KMS-11 (cell line): ENCODE measurements at regions not wholly inside any gene's neighbourhood (a gene's known extent, or its start where the extent isn't known, plus 50 kb on each side); places are given as distances from the start of the nearest gene placed in this dataset.

Source experiments
- H2AFZ ChIP-seq: fragments of 200-600 bp; sonication (generic); 2 replicates; pipeline ENCODE4 v1.6.1; 2016; ENCODE audit warnings: antibody characterized with exemption, mixed run types, low read depth
- H3K27ac ChIP-seq: fragments of 200-600 bp; sonication (generic); 2 replicates; pipeline ENCODE4 v1.6.1; 2016; ENCODE audit warnings: mild to moderate bottlenecking, mixed run types
- H3K27me3 ChIP-seq: fragments of 200-600 bp; sonication (generic); 2 replicates; pipeline ENCODE4 v1.6.1; 2017; ENCODE audit warnings: mild to moderate bottlenecking, low read depth, mixed run types, moderate library complexity; ENCODE audit not compliant: insufficient read depth
- H3K36me3 ChIP-seq: fragments of 200-600 bp; sonication (generic); 2 replicates; pipeline ENCODE4 v1.6.1; 2017; ENCODE audit warnings: mild to moderate bottlenecking, mixed run types; ENCODE audit not compliant: insufficient read depth
- H3K4me1 ChIP-seq: fragments of 200-600 bp; sonication (generic); 2 replicates; pipeline ENCODE4 v1.6.1; 2016; ENCODE audit warnings: mild to moderate bottlenecking, low read depth, mixed run types; ENCODE audit not compliant: poor library complexity, severe bottlenecking
- H3K4me2 ChIP-seq: fragments of 200-600 bp; sonication (generic); 2 replicates; pipeline ENCODE4 v1.7.0; 2016; ENCODE audit warnings: mild to moderate bottlenecking, mixed run types
- H3K4me3 ChIP-seq: fragments of 200-600 bp; sonication (generic); IDR thresholded peaks from 2 replicates; pipeline ENCODE4 v1.6.1; 2017; ENCODE audit warnings: low read depth, low read length, mixed read lengths; ENCODE audit not compliant: insufficient read depth
- H3K79me2 ChIP-seq: fragments of 200-600 bp; sonication (generic); 2 replicates; pipeline ENCODE4 v1.6.1; 2016; ENCODE audit warnings: low read depth, mixed run types; ENCODE audit not compliant: insufficient read depth
- H3K9ac ChIP-seq: fragments of 200-600 bp; sonication (generic); 2 replicates; pipeline ENCODE4 v1.6.1; 2016; ENCODE audit warnings: mild to moderate bottlenecking, mixed run types
- H4K20me1 ChIP-seq: fragments of 200-600 bp; sonication (generic); 2 replicates; pipeline ENCODE4 v1.6.1; 2016; ENCODE audit warnings: mild to moderate bottlenecking, mixed run types; ENCODE audit not compliant: insufficient read depth
- TF ChIP-seq, protein P1 (sequence below): fragments of 200-600 bp; sonication (generic); conservative IDR thresholded peaks from 2 replicates; pipeline ENCODE4 v1.6.1; 2017; ENCODE audit warnings: low read depth, mild to moderate bottlenecking, antibody characterized with exemption, low read length, moderate library complexity, mixed read lengths

DNA sequence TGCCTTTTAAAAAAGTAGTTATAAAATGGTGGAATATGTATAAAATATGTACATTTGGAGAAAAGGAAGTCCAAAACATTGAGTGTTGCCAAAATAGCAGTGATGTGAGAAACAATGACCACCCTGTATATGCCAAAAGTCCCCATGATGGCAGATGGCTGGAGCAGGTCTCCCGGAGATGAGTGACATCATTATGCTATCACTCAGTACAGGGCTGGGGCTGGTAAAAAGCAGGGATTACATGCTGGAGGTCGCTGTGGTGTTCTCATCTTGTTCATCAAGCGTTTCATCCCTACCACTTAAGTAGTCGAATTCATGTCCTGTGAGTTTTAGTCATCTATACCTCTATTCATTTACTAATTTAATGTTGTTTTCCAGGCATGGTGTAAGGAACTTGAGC is 315.3 kb upstream of the SLC35B3 start:
- Histone ChIP-seq H2AFZ (no peak overlapping the region), H3K4me2 (no peak overlapping the region), H3K36me3 (no peaks in the 10 kb centered on the region), H3K79me2 (no peaks in the 10 kb centered on the region), H3K9ac (no peak overlapping the region), H3K27me3 (no peaks in the 10 kb centered on the region), H4K20me1 (no peaks in the 10 kb centered on the region), H3K4me3 (no peak overlapping the region), H3K4me1 (no peaks in the 10 kb centered on the region), H3K27ac (no peak overlapping the region)
- TF ChIP-seq, protein P1, sequence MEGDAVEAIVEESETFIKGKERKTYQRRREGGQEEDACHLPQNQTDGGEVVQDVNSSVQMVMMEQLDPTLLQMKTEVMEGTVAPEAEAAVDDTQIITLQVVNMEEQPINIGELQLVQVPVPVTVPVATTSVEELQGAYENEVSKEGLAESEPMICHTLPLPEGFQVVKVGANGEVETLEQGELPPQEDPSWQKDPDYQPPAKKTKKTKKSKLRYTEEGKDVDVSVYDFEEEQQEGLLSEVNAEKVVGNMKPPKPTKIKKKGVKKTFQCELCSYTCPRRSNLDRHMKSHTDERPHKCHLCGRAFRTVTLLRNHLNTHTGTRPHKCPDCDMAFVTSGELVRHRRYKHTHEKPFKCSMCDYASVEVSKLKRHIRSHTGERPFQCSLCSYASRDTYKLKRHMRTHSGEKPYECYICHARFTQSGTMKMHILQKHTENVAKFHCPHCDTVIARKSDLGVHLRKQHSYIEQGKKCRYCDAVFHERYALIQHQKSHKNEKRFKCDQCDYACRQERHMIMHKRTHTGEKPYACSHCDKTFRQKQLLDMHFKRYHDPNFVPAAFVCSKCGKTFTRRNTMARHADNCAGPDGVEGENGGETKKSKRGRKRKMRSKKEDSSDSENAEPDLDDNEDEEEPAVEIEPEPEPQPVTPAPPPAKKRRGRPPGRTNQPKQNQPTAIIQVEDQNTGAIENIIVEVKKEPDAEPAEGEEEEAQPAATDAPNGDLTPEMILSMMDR = no peak

GRCh38 chr6:8749465-8749864 is 314.1 kb upstream of the SLC35B3 start:
- Histone ChIP-seq H3K27ac (no peak overlapping the region), H3K36me3 (no peaks in the 10 kb centered on the region), H3K79me2 (no peaks in the 10 kb centered on the region), H3K27me3 (no peaks in the 10 kb centered on the region), H2AFZ (no peak overlapping the region), H3K9ac (no peak overlapping the region), H3K4me2 (no peak overlapping the region), H3K4me1 (no peaks in the 10 kb centered on the region), H4K20me1 (no peaks in the 10 kb centered on the region), H3K4me3 (no peak overlapping the region)
- TF ChIP-seq, protein P1 = no peak

DNA sequence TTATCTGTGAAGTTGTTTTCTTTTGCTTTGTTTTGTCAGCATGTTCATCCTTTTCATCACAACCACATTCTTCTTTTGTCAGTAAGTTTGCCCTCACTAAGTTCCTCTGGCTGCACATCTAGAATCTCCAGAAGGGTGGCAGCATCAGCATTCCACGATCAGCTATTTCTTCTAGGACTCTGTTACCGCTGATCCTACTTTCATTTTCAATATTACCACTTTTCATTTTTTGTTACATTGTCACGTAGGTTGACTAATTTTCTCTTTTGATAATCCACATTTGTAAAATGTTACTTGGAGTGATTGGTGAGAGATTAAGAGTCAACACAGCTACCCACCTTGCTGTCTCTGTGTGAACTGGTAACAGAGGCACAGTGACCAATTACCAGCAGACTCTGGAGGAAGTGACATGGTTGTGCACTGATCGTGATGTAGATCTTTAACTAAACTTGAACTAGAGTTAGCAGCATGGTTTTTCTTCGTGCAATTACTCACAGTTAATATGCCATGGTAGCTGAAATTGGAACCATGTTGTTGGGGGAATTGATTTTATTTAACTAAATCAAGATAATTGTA is 307.9 kb upstream of the SLC35B3 start:
- Histone ChIP-seq H3K79me2 (no peaks in the 10 kb centered on the region), H3K4me2 (peak overlapping the region; percentile 66)

GRCh38 chr6:8739454-8739853 is 304.1 kb upstream of the SLC35B3 start:
- no peaks in the 10 kb centered on the region for H4K20me1 ChIP-seq
- no peak overlapping the region for H3K4me3 ChIP-seq
- H3K36me3 ChIP-seq = no peaks in the 10 kb centered on the region
- H3K27ac ChIP-seq = no peak overlapping the region
- H2AFZ ChIP-seq = no peak overlapping the region
- no peak overlapping the region for H3K4me2 ChIP-seq
- H3K79me2 ChIP-seq = no peaks in the 10 kb centered on the region
- peaks cover 14% of the 10 kb centered on the region for H3K4me1 ChIP-seq
- H3K9ac ChIP-seq = no peak overlapping the region
- TF ChIP-seq, protein P1 = no peak
- H3K27me3 ChIP-seq = no peaks in the 10 kb centered on the region

More for the DNA sequence above, 307.9 kb upstream of the SLC35B3 start:
- Histone ChIP-seq H3K4me3 (no peak overlapping the region), H3K27ac (peak overlapping the region; percentile 14; the same call in 1 of the 2 replicates), H4K20me1 (no peaks in the 10 kb centered on the region), H2AFZ (peak overlapping the region; percentile 96), H3K27me3 (no peaks in the 10 kb centered on the region), H3K4me1 (peaks cover 14% of the 10 kb centered on the region), H3K9ac (peak overlapping the region; percentile 33; the same call in 1 of the 2 replicates), H3K36me3 (no peaks in the 10 kb centered on the region)
- TF ChIP-seq, protein P1 = no peak
